Endothelial cell of umbilical vein (primary cell): ENCODE measurements at regions not wholly inside any gene's neighbourhood (a gene's known extent, or its start where the extent isn't known, plus 50 kb on each side); places are given as distances from the start of the nearest gene placed in this dataset.

Experiments used
- BruUV-seq: library from RNA; stranded (reverse); fragments of 400-500 nt; replicated peaks from 2 replicates; lab custom pipeline; 2021; lab: Mats Ljungman, UMichigan
- CTCF ChIA-PET: fragments of 300-600, 350-600 bp; sonication (Branson Sonifier 250); formaldehyde crosslinking; loops from one replicate; lab custom pipeline; 2021; ENCODE audit warnings: antibody characterized with exemption, inconsistent platforms; lab: Charles Lee
- POLR2A ChIA-PET: fragments of 300-600, 350-600 bp; sonication (Branson Sonifier 250); formaldehyde crosslinking; loops from one replicate; lab custom pipeline; 2021; ENCODE audit warnings: antibody characterized with exemption, inconsistent platforms; lab: Charles Lee
- DNase-seq: peaks from one replicate; pipeline ENCODE4 v3.0.0-alpha.2; 2011; ENCODE audit warnings: low read depth, low spot score
- FAIRE-seq: peaks from 2 replicates; lab custom pipeline; 2011; peaks lifted over from hg19 to GRCh38; lab: Jason Lieb, UNC
- H2AFZ ChIP-seq: 2 replicates; pipeline ENCODE4 v1.6.0; 2012; ENCODE audit warnings: low read depth, low read length, control low read depth, inconsistent platforms
- H3K27ac ChIP-seq: 2 replicates; pipeline ENCODE4 v1.5.1; 2011; ENCODE audit warnings: low read depth, mild to moderate bottlenecking, control low read depth, low read length, moderate library complexity; ENCODE audit not compliant: insufficient read depth
- H3K27me3 ChIP-seq, 2 experiments: 2 replicates each; pipeline versions ENCODE4 v1.6.0 to v1.6.1; 2011; ENCODE audit warnings: low read length in 2 of 2, mixed read lengths in 1 of 2; ENCODE audit not compliant: control insufficient read depth in 2 of 2, insufficient read depth in 2 of 2
- H3K36me3 ChIP-seq, 2 experiments: 2 replicates in 1 of 2; 3 replicates in 1 of 2; pipeline ENCODE4 v1.5.1; 2011; ENCODE audit warnings: low read length in 2 of 2, mild to moderate bottlenecking in 1 of 2, moderate library complexity in 1 of 2; ENCODE audit not compliant: control insufficient read depth in 2 of 2, insufficient read depth in 2 of 2; ENCODE audit errors: extremely low read depth in 1 of 2
- H3K4me1 ChIP-seq: 3 replicates; pipeline ENCODE4 v1.5.1; 2011; ENCODE audit warnings: mild to moderate bottlenecking, low read length; ENCODE audit not compliant: control insufficient read depth, insufficient read depth; ENCODE audit errors: extremely low read depth
- H3K4me2 ChIP-seq: 2 replicates; pipeline ENCODE4 v1.6.1; 2011; ENCODE audit warnings: low read length, control low read depth, mixed read lengths; ENCODE audit not compliant: insufficient read depth
- H3K4me3 ChIP-seq, 3 experiments: fragments of 200-600 bp in 1 of 3; sonication (generic), shearing (Covaris generic) in 1 of 3; replicated peaks in 1 of 3; 2 replicates each; pipeline ENCODE4 v1.5.1; 2011 to 2016; ENCODE audit warnings: control low read depth in 3 of 3, low read length in 3 of 3, mild to moderate bottlenecking in 2 of 3, inconsistent platforms in 1 of 3, low read depth in 1 of 3, moderate library complexity in 1 of 3; ENCODE audit not compliant: insufficient read depth in 1 of 3
- H3K79me2 ChIP-seq: 2 replicates; pipeline ENCODE4 v1.6.0; 2012; ENCODE audit warnings: low read length, inconsistent platforms; ENCODE audit not compliant: control insufficient read depth, insufficient read depth
- H3K9ac ChIP-seq: replicated peaks from 2 replicates; pipeline ENCODE3; 2011; ENCODE audit warnings: low read length, control low read depth; ENCODE audit not compliant: insufficient read depth; ENCODE audit errors: extremely low read depth
- H3K9me1 ChIP-seq: replicated peaks from 3 replicates; pipeline ENCODE4 v1.6.0; 2011; ENCODE audit warnings: mild to moderate bottlenecking, low read length; ENCODE audit not compliant: control insufficient read depth, insufficient read depth; ENCODE audit errors: extremely low read depth
- H3K9me3 ChIP-seq: replicated peaks from 2 replicates; pipeline ENCODE4 v1.5.1; 2012; ENCODE audit warnings: low read length, inconsistent platforms; ENCODE audit not compliant: control insufficient read depth, insufficient read depth
- H4K20me1 ChIP-seq: replicated peaks from 2 replicates; pipeline ENCODE3; 2011; ENCODE audit warnings: mild to moderate bottlenecking, low read length; ENCODE audit not compliant: control insufficient read depth, insufficient read depth; ENCODE audit errors: extremely low read depth
- CTCF ChIP-seq, 2 donors: IDR thresholded peaks; 1 replicate in 1 of 2; 2 replicates in 1 of 2; pipeline ENCODE4 v1.5.1; 2011; ENCODE audit warnings: low read length in 2 of 2, mild to moderate bottlenecking in 2 of 2, moderate library complexity in 2 of 2, control low read depth in 1 of 2, inconsistent platforms in 1 of 2, low read depth in 1 of 2; ENCODE audit not compliant: insufficient read depth in 1 of 2; ENCODE audit errors: extremely low read depth in 1 of 2
- EZH2 ChIP-seq: IDR thresholded peaks from 2 replicates; pipeline ENCODE4 v1.6.1; 2012; ENCODE audit warnings: borderline replicate concordance, low read depth, mild to moderate bottlenecking, moderate library complexity, low read length, inconsistent platforms; ENCODE audit not compliant: severe bottlenecking
- FOS ChIP-seq: IDR thresholded peaks from 2 replicates; pipeline ENCODE4 v1.6.1; 2011; ENCODE audit warnings: mild to moderate bottlenecking, low read length, moderate library complexity, borderline replicate concordance; ENCODE audit not compliant: insufficient read depth
- GATA2 ChIP-seq: IDR thresholded peaks from 2 replicates; pipeline ENCODE4 v1.7.0; 2011; ENCODE audit warnings: low read depth, mild to moderate bottlenecking, moderate library complexity, mixed read lengths, low read length; ENCODE audit not compliant: insufficient read length, insufficient read depth
- JUN ChIP-seq: IDR thresholded peaks from 2 replicates; pipeline ENCODE4 v1.6.1; 2011; ENCODE audit warnings: borderline replicate concordance, low read depth; ENCODE audit not compliant: insufficient read length, insufficient read depth
- MYC ChIP-seq: IDR thresholded peaks from one replicate; pipeline ENCODE4 v1.6.1; 2011; ENCODE audit warnings: mild to moderate bottlenecking, low read depth, low read length
- POLR2A ChIP-seq: IDR thresholded peaks from 2 replicates; pipeline ENCODE4 v1.6.1; 2012; ENCODE audit warnings: low read depth, mild to moderate bottlenecking, control low read depth, low read length
- POLR2AphosphoS5 ChIP-seq: IDR thresholded peaks from 2 replicates; pipeline ENCODE4 v1.6.1; 2012; ENCODE audit warnings: low read depth, mild to moderate bottlenecking, control low read depth, low read length, moderate library complexity; ENCODE audit not compliant: insufficient read depth
- dilution Hi-C: fragments of 300-500 bp; cut with MboI; formaldehyde crosslinking; loops from one replicate; pipeline ENCODE4 v1.15.0; 2019; ENCODE audit warnings: low sequenced_read_pairs; ENCODE audit not compliant: extremely low pct_ligation_motif_present
- intact Hi-C: fragments of 100-400 bp; cut with micrococcal nuclease; formaldehyde crosslinking; loops from one replicate; pipeline ENCODE4 v1.10.0; 2022
- TF ChIP-seq, protein P1 (sequence below): IDR thresholded peaks from 2 replicates; pipeline ENCODE4 v1.6.1; 2011; ENCODE audit not compliant: insufficient read depth, insufficient read length

DNA sequence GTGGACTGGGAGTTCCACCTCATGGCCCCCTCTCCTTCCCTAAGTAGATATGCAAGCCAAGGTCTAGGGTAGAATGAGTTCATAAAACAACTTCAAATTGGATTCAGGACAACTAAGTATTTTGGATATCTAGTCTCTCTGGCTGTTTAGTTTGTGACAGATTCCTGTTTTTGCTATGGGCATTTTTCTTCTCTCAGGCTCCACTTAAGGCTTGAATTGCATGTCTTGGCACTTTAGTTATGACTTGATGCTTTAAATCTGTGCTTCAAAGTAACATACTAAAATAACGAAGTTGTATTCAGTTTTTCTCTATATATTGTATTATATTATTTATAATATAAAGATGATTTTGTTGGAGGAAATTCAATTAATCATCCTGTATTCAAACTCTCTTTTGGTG is 873.4 kb upstream of the MBL2 start:
- ChIA-PET POLR2A (no interaction called here), CTCF (no interaction called here)
- dilution Hi-C loops (no loop called here), intact Hi-C loops (no loop called here)
- H3K4me2 ChIP-seq: no peak overlapping the region
- H3K27ac ChIP-seq: no peak overlapping the region
- no peak for TF ChIP-seq EZH2
- TF ChIP-seq MYC: no peak
- no peak for TF ChIP-seq POLR2A
- TF ChIP-seq GATA2: no peak
- TF ChIP-seq FOS: no peak
- TF ChIP-seq CTCF (IDR thresholded peaks at IDR 0.05; ENCODE audit: extremely low read depth in 1 of 2, insufficient read depth in 1 of 2, low read depth in 1 of 2, low read length in 2 of 2): no peak
- TF ChIP-seq, protein P1, sequence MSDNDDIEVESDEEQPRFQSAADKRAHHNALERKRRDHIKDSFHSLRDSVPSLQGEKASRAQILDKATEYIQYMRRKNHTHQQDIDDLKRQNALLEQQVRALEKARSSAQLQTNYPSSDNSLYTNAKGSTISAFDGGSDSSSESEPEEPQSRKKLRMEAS: no peak
- TF ChIP-seq POLR2AphosphoS5: no peak
- no peak for TF ChIP-seq JUN
- no peaks in the 10 kb centered on the region for H4K20me1 ChIP-seq
- H3K4me1 ChIP-seq: no peaks in the 10 kb centered on the region
- no peaks in the 10 kb centered on the region for H3K9me3 ChIP-seq
- no peaks in the 10 kb centered on the region for H3K27me3 ChIP-seq
- H3K79me2 ChIP-seq: no peaks in the 10 kb centered on the region
- no peaks in the 10 kb centered on the region for H3K9me1 ChIP-seq
- no TSS peak for BruUV-seq
- H3K4me3 ChIP-seq: no peak overlapping the region
- H3K36me3 ChIP-seq: no peaks in the 10 kb centered on the region
- DNase-seq (no peak), FAIRE-seq (no peak)
- no peak overlapping the region for H3K9ac ChIP-seq
- H2AFZ ChIP-seq: no peak overlapping the region
